GM06990 (cell line): ENCODE measurements at regions not wholly inside any gene's neighbourhood (a gene's known extent, or its start where the extent isn't known, plus 50 kb on each side); places are given as distances from the start of the nearest gene placed in this dataset.

Source experiments
- DNase-seq: peaks from one replicate; pipeline ENCODE4 v3.0.0-alpha.2; 2011; ENCODE audit not compliant: insufficient read length; ENCODE audit errors: extremely low read depth
- H3K27me3 ChIP-seq: replicated peaks from 2 replicates; pipeline ENCODE4 v1.6.0; 2011; ENCODE audit warnings: low read length; ENCODE audit not compliant: control insufficient read depth, insufficient read depth
- H3K36me3 ChIP-seq: 2 replicates; pipeline ENCODE4 v1.5.1; 2011; ENCODE audit warnings: low read length; ENCODE audit not compliant: control insufficient read depth, insufficient read depth
- H3K4me3 ChIP-seq: replicated peaks from 2 replicates; pipeline ENCODE4 v1.5.1; 2011; ENCODE audit warnings: low read depth, mild to moderate bottlenecking, control low read depth, low read length
- CTCF ChIP-seq: IDR thresholded peaks from 2 replicates; pipeline ENCODE4 v1.5.1; 2011; ENCODE audit warnings: low read length, control low read depth, mild to moderate bottlenecking, inconsistent platforms; ENCODE audit not compliant: insufficient read depth, poor library complexity, severe bottlenecking

- no peak for DNase-seq
- Histone ChIP-seq H3K36me3 (no peaks in the 10 kb centered on the region), H3K27me3 (no peaks in the 10 kb centered on the region), H3K4me3 (no peak overlapping the region)
- TF ChIP-seq CTCF = no peak
Measured at GRCh38 chr20:40305303-40305702, 383.7 kb downstream of the MAFB start.

GRCh38 chr20:40304119-40304613 is 384.9 kb downstream of the MAFB start:
- no peak for DNase-seq
- no peaks in the 10 kb centered on the region for H3K27me3 ChIP-seq
- TF ChIP-seq CTCF = no peak
- H3K36me3 ChIP-seq = no peaks in the 10 kb centered on the region
- no peak overlapping the region for H3K4me3 ChIP-seq

GRCh38 chr20:40294747-40295146 is 394.3 kb downstream of the MAFB start:
- no peaks in the 10 kb centered on the region for H3K36me3 ChIP-seq
- H3K27me3 ChIP-seq = no peaks in the 10 kb centered on the region
- no peak overlapping the region for H3K4me3 ChIP-seq
- TF ChIP-seq CTCF = no peak
- no peak for DNase-seq

GRCh38 chr20:40294175-40294574 is 394.9 kb downstream of the MAFB start:
- Histone ChIP-seq H3K27me3 (no peaks in the 10 kb centered on the region), H3K36me3 (no peaks in the 10 kb centered on the region), H3K4me3 (no peak overlapping the region)
- TF ChIP-seq CTCF = no peak
- DNase-seq = no peak

- DNase-seq = no peak
- Histone ChIP-seq H3K36me3 (no peaks in the 10 kb centered on the region), H3K4me3 (no peak overlapping the region), H3K27me3 (no peaks in the 10 kb centered on the region)
- TF ChIP-seq CTCF = no peak
Measured at GRCh38 chr20:40293740-40294139, 395.3 kb downstream of the MAFB start.

- DNase-seq = no peak
- no peaks in the 10 kb centered on the region for H3K27me3 ChIP-seq
- no peak overlapping the region for H3K4me3 ChIP-seq
- H3K36me3 ChIP-seq = no peaks in the 10 kb centered on the region
- no peak for TF ChIP-seq CTCF
Measured at GRCh38 chr20:40291493-40292135, 397.4 kb downstream of the MAFB start.
